Fibroblast of lung (primary cell): ENCODE measurements at regions not wholly inside any gene's neighbourhood (a gene's known extent, or its start where the extent isn't known, plus 50 kb on each side); places are given as distances from the start of the nearest gene placed in this dataset.

Experiments used
- CTCF ChIP-seq, 2 donors: IDR thresholded peaks in 1 of 2; conservative IDR thresholded peaks in 1 of 2; 1 replicate in 1 of 2; 2 replicates in 1 of 2; pipeline ENCODE4 v1.5.1; 2011 to 2012; ENCODE audit warnings: low read length in 2 of 2, control low read depth in 1 of 2, inconsistent platforms in 1 of 2, low read depth in 1 of 2, mild to moderate bottlenecking in 1 of 2
- EZH2 ChIP-seq: IDR thresholded peaks from 2 replicates; pipeline ENCODE4 v1.5.1; 2012; ENCODE audit warnings: low read length, control low read depth, mild to moderate bottlenecking; ENCODE audit errors: missing control alignments

GRCh38 chr6:43915208-43915869 is 145.3 kb downstream of the VEGFA start:
- TF ChIP-seq EZH2 (no peak), CTCF (conservative IDR thresholded peaks at IDR 0.05 in 1 of 2, IDR thresholded peaks at IDR 0.05 in 1 of 2; ENCODE audit: low read depth in 1 of 2, low read length in 2 of 2) (no peak)
